GM23248 (cell line): ENCODE measurements at regions not wholly inside any gene's neighbourhood (a gene's known extent, or its start where the extent isn't known, plus 50 kb on each side); places are given as distances from the start of the nearest gene placed in this dataset.
"Not testable (repeated sequence)": the region's sequence is repeated elsewhere in the genome, so short reads cannot be mapped to it uniquely, and the experiment has no call there.

Experiments
- DNase-seq: peaks from one replicate; pipeline ENCODE4 v3.0.0-alpha.2; 2015
- H2AFZ ChIP-seq: fragments of 200-600 bp; sonication (generic); 2 replicates; pipeline ENCODE4 v1.6.1; 2016; ENCODE audit warnings: antibody characterized with exemption
- H3F3A ChIP-seq: fragments of 200-600 bp; sonication (generic); 2 replicates; pipeline ENCODE4 v1.6.1; 2016; ENCODE audit warnings: mild to moderate bottlenecking, antibody characterized with exemption, mixed run types; ENCODE audit not compliant: insufficient read depth
- H3K27ac ChIP-seq: fragments of 200-600 bp; sonication (generic); 2 replicates; pipeline ENCODE4 v1.5.1; 2016; ENCODE audit warnings: mild to moderate bottlenecking
- H3K27me3 ChIP-seq: fragments of 200-600 bp; sonication (generic); replicated peaks from 2 replicates; pipeline ENCODE4 v1.6.1; 2016; ENCODE audit warnings: mild to moderate bottlenecking; ENCODE audit not compliant: insufficient read depth
- H3K36me3 ChIP-seq: fragments of 200-600 bp; sonication (generic); 2 replicates; pipeline ENCODE4 v1.6.1; 2016; ENCODE audit warnings: low read depth, mild to moderate bottlenecking
- H3K4me1 ChIP-seq: fragments of 200-600 bp; sonication (generic); 2 replicates; pipeline ENCODE4 v1.6.1; 2016; ENCODE audit warnings: mild to moderate bottlenecking; ENCODE audit not compliant: insufficient read depth
- H3K4me2 ChIP-seq: fragments of 200-600 bp; sonication (generic); one replicate; pipeline ENCODE4 v1.6.1; 2016; ENCODE audit warnings: mild to moderate bottlenecking; ENCODE audit not compliant: unreplicated experiment
- H3K4me3 ChIP-seq: fragments of 200-600 bp; sonication (generic); 2 replicates; pipeline ENCODE4 v1.5.1; 2016; ENCODE audit warnings: mild to moderate bottlenecking
- H3K79me2 ChIP-seq: fragments of 200-600 bp; sonication (generic); 2 replicates; pipeline ENCODE4 v1.6.1; 2016; ENCODE audit warnings: mild to moderate bottlenecking; ENCODE audit not compliant: insufficient read depth
- H3K9ac ChIP-seq: fragments of 200-600 bp; sonication (generic); 2 replicates; pipeline ENCODE4 v1.6.1; 2016; ENCODE audit warnings: mild to moderate bottlenecking
- H3K9me2 ChIP-seq: fragments of 200-600 bp; sonication (generic); 2 replicates; pipeline ENCODE4 v1.6.1; 2016; ENCODE audit warnings: mixed run types, mild to moderate bottlenecking, moderate library complexity; ENCODE audit not compliant: insufficient read depth
- H3K9me3 ChIP-seq: fragments of 200-600 bp; sonication (generic); one replicate; pipeline ENCODE4 v1.6.1; 2017; ENCODE audit warnings: low read depth
- H4K20me1 ChIP-seq: fragments of 200-600 bp; sonication (generic); 2 replicates; pipeline ENCODE4 v1.6.0; 2016; ENCODE audit not compliant: insufficient read depth
- EZH2 ChIP-seq: fragments of 200-600 bp; sonication (generic); IDR thresholded peaks from 2 replicates; pipeline ENCODE4 v1.6.1; 2018; ENCODE audit warnings: antibody characterized with exemption, mild to moderate bottlenecking; ENCODE audit not compliant: insufficient read depth, poor library complexity, severe bottlenecking
- EZH2phosphoT487 ChIP-seq: fragments of 200-600 bp; sonication (generic); IDR thresholded peaks from 2 replicates; pipeline ENCODE4 v1.6.1; 2018; ENCODE audit warnings: antibody characterized with exemption, moderate library complexity, mild to moderate bottlenecking, low read depth; ENCODE audit not compliant: insufficient read depth
- WGBS, 2 experiments: methylation state at CpG; one replicate each; pipeline ENCODE4 v1.1.6; 2015 to 2017; ENCODE audit warnings: low lambda C conversion rate in 2 of 2, low coverage in 1 of 2; ENCODE audit errors: missing lambda C conversion rate in 2 of 2; 5-methylcytosine and 5-hydroxymethylcytosine counted together
- in situ Hi-C: fragments of 300-500 bp; cut with MboI; formaldehyde crosslinking; loops from 2 replicates; pipeline ENCODE4 v1.15.0; 2020

GRCh38 chr1:242914729-242915128 is 340.4 kb downstream of the CEP170 start:
- H3K9me3 ChIP-seq, H3K9me2 ChIP-seq, H4K20me1 ChIP-seq, H3K4me1 ChIP-seq, in situ Hi-C loops, DNase-seq, H3K79me2 ChIP-seq, H3K4me3 ChIP-seq, H2AFZ ChIP-seq, H3K27me3 ChIP-seq, H3K4me2 ChIP-seq, H3K9ac ChIP-seq, H3F3A ChIP-seq, H3K27ac ChIP-seq, H3K36me3 ChIP-seq: not testable (repeated sequence)
- WGBS, 2 experiments: 2 to 3% methylated on average over 4 of the region's 4 CpGs

- H4K20me1 ChIP-seq, H3K9me3 ChIP-seq, DNase-seq, in situ Hi-C loops, H3K27ac ChIP-seq, H3K9ac ChIP-seq, H3K4me2 ChIP-seq, H3K36me3 ChIP-seq, H3K4me3 ChIP-seq, H3K27me3 ChIP-seq, H2AFZ ChIP-seq, H3K79me2 ChIP-seq, H3K4me1 ChIP-seq, H3F3A ChIP-seq, H3K9me2 ChIP-seq: not testable (repeated sequence)
- WGBS, 2 experiments: 64 to 76% methylated on average over 1 of the region's 1 CpG
These were observed 342.2 kb downstream of the CEP170 start for GRCh38 chr1:242912855-242913254.

- WGBS, 2 experiments: 15 to 18% methylated on average over 2 of the region's 2 CpGs
- H3K9me3 ChIP-seq, in situ Hi-C loops, DNase-seq, H3K27me3 ChIP-seq, H3K36me3 ChIP-seq, H3F3A ChIP-seq, H3K4me2 ChIP-seq, H2AFZ ChIP-seq, H3K4me3 ChIP-seq, H4K20me1 ChIP-seq, H3K4me1 ChIP-seq, H3K27ac ChIP-seq, H3K9ac ChIP-seq, H3K9me2 ChIP-seq, H3K79me2 ChIP-seq: not testable (repeated sequence)
These were observed 354.5 kb downstream of the CEP170 start for GRCh38 chr1:242900558-242900957.

GRCh38 chr1:242890192-242890741 is 364.8 kb downstream of the CEP170 start:
- Histone ChIP-seq H4K20me1 (no peaks in the 10 kb centered on the region), H3K9me3 (no peaks in the 10 kb centered on the region), H3K27me3 (no peaks in the 10 kb centered on the region), H3K9ac (no peak overlapping the region), H3F3A (no peaks in the 10 kb centered on the region), H3K9me2 (no peaks in the 10 kb centered on the region), H3K36me3 (no peaks in the 10 kb centered on the region), H3K4me3 (no peak overlapping the region), H2AFZ (no peak overlapping the region), H3K27ac (no peak overlapping the region), H3K79me2 (no peaks in the 10 kb centered on the region), H3K4me2 (no peak overlapping the region), H3K4me1 (no peaks in the 10 kb centered on the region)
- in situ Hi-C loops: no loop called here
- WGBS, 2 experiments: 5% methylated on average over 35 to 42 of the region's 42 CpGs
- DNase-seq: peak; percentile 1
- TF ChIP-seq EZH2phosphoT487: no peak
- no peak for TF ChIP-seq EZH2

GRCh38 chr1:242886137-242886536 is 361.6 kb upstream of the PLD5 start:
- Histone ChIP-seq H3K27ac (no peak overlapping the region), H3K4me2 (no peak overlapping the region), H3K9me2 (no peaks in the 10 kb centered on the region), H3K4me1 (no peaks in the 10 kb centered on the region), H3K36me3 (no peaks in the 10 kb centered on the region), H3K79me2 (no peaks in the 10 kb centered on the region), H3K4me3 (no peak overlapping the region), H3K27me3 (no peaks in the 10 kb centered on the region), H2AFZ (no peak overlapping the region), H4K20me1 (no peaks in the 10 kb centered on the region), H3K9ac (no peak overlapping the region), H3F3A (no peaks in the 10 kb centered on the region), H3K9me3 (no peaks in the 10 kb centered on the region)
- DNase-seq: no peak
- TF ChIP-seq EZH2phosphoT487 (no peak), EZH2 (no peak)
- 0 to 4% methylated on average over 2 of the region's 2 CpGs for WGBS, 2 experiments
- in situ Hi-C loops: no loop called here

- H3K9me3 ChIP-seq, H3K9ac ChIP-seq, H3K4me2 ChIP-seq, H3K79me2 ChIP-seq, H3K4me3 ChIP-seq, H3K27me3 ChIP-seq, in situ Hi-C loops, H3K4me1 ChIP-seq, DNase-seq, H2AFZ ChIP-seq, H4K20me1 ChIP-seq, H3F3A ChIP-seq, H3K27ac ChIP-seq, H3K9me2 ChIP-seq, H3K36me3 ChIP-seq: not testable (repeated sequence)
- WGBS, 2 experiments: 35 to 42% methylated on average over 5 of the region's 5 CpGs
These were observed 355.5 kb upstream of the PLD5 start for GRCh38 chr1:242880022-242880421.
